ENCODE measurements at regions not wholly inside any gene's neighbourhood (a gene's known extent, or its start where the extent isn't known, plus 50 kb on each side); places are given as distances from the start of the nearest gene placed in this dataset.
"Not testable (repeated sequence)": the region's sequence is repeated elsewhere in the genome, so short reads cannot be mapped to it uniquely, and the experiment has no call there.

DNA sequence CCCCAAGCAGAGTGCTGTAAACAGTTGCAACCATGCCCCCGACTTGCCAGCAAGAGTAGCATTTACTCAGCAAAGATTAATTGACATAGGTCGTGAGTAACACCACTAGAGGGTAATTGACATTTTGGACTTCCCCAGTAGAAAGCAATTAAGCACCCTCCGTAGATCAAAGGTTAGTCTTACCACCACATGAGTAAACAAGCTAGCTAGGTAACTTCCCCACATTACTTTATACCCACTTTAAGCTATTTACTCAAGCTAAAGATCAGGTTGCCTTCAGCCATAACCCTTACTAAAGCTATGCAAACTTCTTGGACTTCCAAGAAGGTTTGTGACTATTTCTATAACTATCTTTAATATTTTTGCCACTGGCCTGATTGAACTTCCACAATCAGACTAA lies 1072.7 kb downstream of the OTOL1 start:
- H3K4me3 ChIP-seq (ENCODE audit: low read depth, low read length), result no peak overlapping the region
- TF ChIP-seq, protein P1, sequence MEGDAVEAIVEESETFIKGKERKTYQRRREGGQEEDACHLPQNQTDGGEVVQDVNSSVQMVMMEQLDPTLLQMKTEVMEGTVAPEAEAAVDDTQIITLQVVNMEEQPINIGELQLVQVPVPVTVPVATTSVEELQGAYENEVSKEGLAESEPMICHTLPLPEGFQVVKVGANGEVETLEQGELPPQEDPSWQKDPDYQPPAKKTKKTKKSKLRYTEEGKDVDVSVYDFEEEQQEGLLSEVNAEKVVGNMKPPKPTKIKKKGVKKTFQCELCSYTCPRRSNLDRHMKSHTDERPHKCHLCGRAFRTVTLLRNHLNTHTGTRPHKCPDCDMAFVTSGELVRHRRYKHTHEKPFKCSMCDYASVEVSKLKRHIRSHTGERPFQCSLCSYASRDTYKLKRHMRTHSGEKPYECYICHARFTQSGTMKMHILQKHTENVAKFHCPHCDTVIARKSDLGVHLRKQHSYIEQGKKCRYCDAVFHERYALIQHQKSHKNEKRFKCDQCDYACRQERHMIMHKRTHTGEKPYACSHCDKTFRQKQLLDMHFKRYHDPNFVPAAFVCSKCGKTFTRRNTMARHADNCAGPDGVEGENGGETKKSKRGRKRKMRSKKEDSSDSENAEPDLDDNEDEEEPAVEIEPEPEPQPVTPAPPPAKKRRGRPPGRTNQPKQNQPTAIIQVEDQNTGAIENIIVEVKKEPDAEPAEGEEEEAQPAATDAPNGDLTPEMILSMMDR (IDR thresholded peaks at IDR 0.05; ENCODE audit: insufficient read depth, low read length), result no peak
- DNase-seq (ENCODE audit: low read depth), result no peak

DNA sequence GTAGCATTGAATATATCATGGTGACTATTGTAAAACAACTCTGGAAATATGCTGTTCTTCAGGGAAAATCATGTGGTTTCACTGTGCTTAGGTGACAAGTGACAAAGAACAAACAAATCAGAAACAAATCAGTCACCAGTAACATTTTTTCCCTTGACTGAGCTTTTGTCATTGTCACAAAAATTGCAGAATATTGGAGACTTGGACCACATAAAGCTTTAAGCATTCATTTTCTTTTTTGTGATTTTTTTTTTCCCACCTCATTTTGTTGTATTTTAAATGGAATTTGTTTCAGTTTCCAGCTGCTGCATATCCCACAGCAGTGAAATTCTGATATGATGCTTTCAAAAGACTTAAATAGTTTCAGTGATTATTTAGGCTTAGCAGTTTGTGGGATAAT lies 1088.4 kb downstream of the OTOL1 start:
- TF ChIP-seq, protein P1 (IDR thresholded peaks at IDR 0.05; ENCODE audit: insufficient read depth, low read length), result no peak
- no peak overlapping the region for H3K4me3 ChIP-seq (ENCODE audit: low read depth, low read length)
- DNase-seq (ENCODE audit: low read depth), result no peak

GRCh38 chr3:162586591-162586990 lies 1090.0 kb downstream of the OTOL1 start:
- DNase-seq (ENCODE audit: low read depth), result no peak
- no peak overlapping the region for H3K4me3 ChIP-seq (ENCODE audit: low read depth, low read length)
- TF ChIP-seq, protein P1 (IDR thresholded peaks at IDR 0.05; ENCODE audit: insufficient read depth, low read length), result no peak

DNA sequence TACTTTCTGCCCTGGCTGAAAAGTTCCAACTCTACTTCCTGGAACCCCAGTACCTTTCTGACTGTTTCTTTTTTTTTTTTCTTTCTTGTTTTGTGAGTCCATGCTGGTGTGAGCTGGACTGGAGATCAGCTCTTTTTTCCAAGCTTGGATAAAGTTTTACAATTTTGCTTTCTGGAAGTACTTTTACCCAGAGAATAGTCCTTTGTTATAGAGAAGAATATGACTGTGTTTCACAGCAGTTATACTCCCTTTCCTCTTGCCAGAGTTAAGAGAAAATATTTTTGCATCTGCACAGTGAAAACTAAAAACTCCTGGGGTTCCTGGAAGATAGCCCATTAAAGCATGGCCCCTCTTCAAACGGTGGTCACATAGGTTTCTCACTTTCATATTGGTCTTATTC lies 1100.6 kb downstream of the OTOL1 start:
- TF ChIP-seq, protein P1 (IDR thresholded peaks at IDR 0.05; ENCODE audit: insufficient read depth, low read length), result no peak
- H3K4me3 ChIP-seq (ENCODE audit: low read depth, low read length), result no peak overlapping the region
- DNase-seq (ENCODE audit: low read depth), result no peak

GRCh38 chr3:162598500-162598899 lies 1101.9 kb downstream of the OTOL1 start:
- H3K4me3 ChIP-seq (ENCODE audit: low read depth, low read length); DNase-seq (ENCODE audit: low read depth): not testable (repeated sequence)

DNA sequence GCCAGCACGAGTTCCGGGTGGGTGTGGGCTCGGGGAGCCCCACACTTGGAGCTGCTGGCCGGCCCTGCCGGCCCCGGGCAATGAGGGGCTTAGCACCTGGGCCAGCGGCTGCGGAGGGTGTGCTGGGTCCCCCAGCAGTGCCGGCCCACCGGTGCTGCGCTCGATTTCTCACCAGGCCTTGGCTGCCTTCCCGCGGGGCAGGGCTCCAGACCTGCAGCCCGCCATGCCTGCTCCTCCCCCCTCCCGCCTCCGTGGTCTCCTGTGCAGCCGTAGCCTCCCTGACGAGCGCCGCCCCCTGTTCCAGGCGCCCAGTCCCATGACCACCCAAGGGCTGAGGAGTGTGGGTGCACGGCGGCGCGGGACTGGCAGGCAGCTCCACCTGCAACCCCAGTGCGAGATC lies 1103.1 kb downstream of the OTOL1 start:
- not testable (repeated sequence) for DNase-seq (ENCODE audit: low read depth); H3K4me3 ChIP-seq (ENCODE audit: low read depth, low read length)

DNA sequence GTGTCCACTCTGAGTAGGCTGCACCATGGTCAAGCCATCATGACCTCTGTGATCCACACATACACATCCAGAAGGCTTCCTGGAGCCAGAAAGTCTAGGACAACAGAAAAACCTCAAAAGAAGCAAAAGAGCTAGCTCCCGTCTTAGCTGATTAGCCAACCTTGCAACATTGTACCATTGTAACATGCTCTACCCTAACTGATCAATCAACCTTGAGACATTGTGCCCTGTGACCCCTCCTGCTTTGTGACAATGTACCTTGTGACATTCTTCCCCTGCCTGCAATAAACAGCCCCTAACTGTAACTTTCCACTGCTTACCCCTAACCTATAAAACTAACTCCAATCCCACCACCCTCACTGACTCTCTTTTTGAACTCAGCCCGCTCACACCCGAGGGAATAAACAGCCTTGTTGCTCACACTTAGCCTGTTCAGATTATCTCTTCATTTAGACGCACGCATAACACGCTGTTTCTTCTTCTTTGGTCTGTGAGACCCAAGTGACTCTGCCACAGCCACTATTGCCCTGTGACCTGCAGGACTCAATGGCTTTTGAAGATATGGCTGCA lies 1104.6 kb downstream of the OTOL1 start:
- DNase-seq (ENCODE audit: low read depth), result no peak
- TF ChIP-seq, protein P1 (IDR thresholded peaks at IDR 0.05; ENCODE audit: insufficient read depth, low read length), result no peak
- no peak overlapping the region for H3K4me3 ChIP-seq (ENCODE audit: low read depth, low read length)

DNA sequence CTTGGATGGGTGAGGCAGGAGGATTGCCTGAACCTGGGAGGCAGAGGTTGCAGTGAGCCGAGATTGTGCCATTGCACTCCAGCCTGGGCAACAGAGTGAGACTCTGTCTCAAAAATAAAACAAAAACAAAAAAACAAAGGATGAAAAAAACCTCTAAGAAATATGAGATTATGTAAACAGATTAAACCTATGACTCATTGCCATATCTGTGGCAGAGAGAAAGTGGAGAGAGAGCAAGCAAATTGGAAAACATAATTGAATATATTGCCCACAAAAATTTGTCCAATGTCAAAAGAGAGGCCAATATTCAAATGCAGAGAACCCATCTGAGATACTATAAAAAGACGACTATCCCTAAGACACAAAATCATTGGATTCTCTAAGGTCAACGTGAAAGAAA lies 1106.0 kb downstream of the OTOL1 start:
- no peak for DNase-seq (ENCODE audit: low read depth)
- TF ChIP-seq, protein P1 (IDR thresholded peaks at IDR 0.05; ENCODE audit: insufficient read depth, low read length), result no peak
- no peak overlapping the region for H3K4me3 ChIP-seq (ENCODE audit: low read depth, low read length)

All from fibroblast of the aortic adventitia (primary cell).